ENCODE measurements at regions not wholly inside any gene's neighbourhood (a gene's known extent, or its start where the extent isn't known, plus 50 kb on each side); places are given as distances from the start of the nearest gene placed in this dataset.

DNA sequence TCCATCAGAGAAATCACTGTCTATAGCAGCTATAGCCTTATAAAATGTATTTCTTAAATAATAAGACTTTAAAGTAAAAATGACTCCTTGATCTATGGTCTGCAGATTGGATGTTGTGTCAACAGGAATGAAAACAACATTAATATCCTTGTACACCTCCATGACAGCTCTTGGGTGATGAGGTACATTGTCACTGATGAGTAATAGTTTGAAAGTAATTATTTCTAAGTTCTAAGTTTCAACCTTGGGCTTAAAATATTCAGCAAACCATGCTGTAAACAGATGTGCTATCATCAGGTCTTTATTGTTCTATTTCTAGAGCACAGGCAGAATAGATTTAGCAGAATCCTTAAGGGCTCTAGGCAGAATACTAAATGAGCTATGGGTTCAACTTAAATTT is 568.2 kb upstream of the BCHE start:
- no peaks in the 10 kb centered on the region for H3K4me1 ChIP-seq (ENCODE audit: insufficient read depth, low read length)
- no peak overlapping the region for H3K9ac ChIP-seq (ENCODE audit: low read depth, low read length)
- H3K9me3 ChIP-seq (ENCODE audit: control insufficient read depth, insufficient read depth, low read length), result no peaks in the 10 kb centered on the region
- H3K36me3 ChIP-seq (ENCODE audit: insufficient read depth, low read length), result no peaks in the 10 kb centered on the region

GRCh38 chr3:166390303-166390702 is 553.1 kb upstream of the BCHE start:
- no peaks in the 10 kb centered on the region for H3K9me3 ChIP-seq (ENCODE audit: control insufficient read depth, insufficient read depth, low read length)
- H3K4me1 ChIP-seq (ENCODE audit: insufficient read depth, low read length), result no peaks in the 10 kb centered on the region
- H3K36me3 ChIP-seq (ENCODE audit: insufficient read depth, low read length), result no peaks in the 10 kb centered on the region

GRCh38 chr3:166388321-166388720 is 551.1 kb upstream of the BCHE start:
- Histone ChIP-seq H3K9me3 (ENCODE audit: control insufficient read depth, insufficient read depth, low read length) (no peaks in the 10 kb centered on the region), H3K4me1 (ENCODE audit: insufficient read depth, low read length) (no peaks in the 10 kb centered on the region), H3K36me3 (ENCODE audit: insufficient read depth, low read length) (no peaks in the 10 kb centered on the region), H3K9ac (ENCODE audit: low read depth, low read length) (no peak overlapping the region)

More at GRCh38 chr3:166390303-166390702, 553.1 kb upstream of the BCHE start:
- no peak overlapping the region for H3K9ac ChIP-seq (ENCODE audit: low read depth, low read length)

GRCh38 chr3:166372571-166373106 is 535.4 kb upstream of the BCHE start:
- no peaks in the 10 kb centered on the region for H3K4me1 ChIP-seq (ENCODE audit: insufficient read depth, low read length)
- no peaks in the 10 kb centered on the region for H3K36me3 ChIP-seq (ENCODE audit: insufficient read depth, low read length)
- H3K9me3 ChIP-seq (ENCODE audit: control insufficient read depth, insufficient read depth, low read length), result no peaks in the 10 kb centered on the region
- H3K9ac ChIP-seq (ENCODE audit: low read depth, low read length), result no peak overlapping the region

DNA sequence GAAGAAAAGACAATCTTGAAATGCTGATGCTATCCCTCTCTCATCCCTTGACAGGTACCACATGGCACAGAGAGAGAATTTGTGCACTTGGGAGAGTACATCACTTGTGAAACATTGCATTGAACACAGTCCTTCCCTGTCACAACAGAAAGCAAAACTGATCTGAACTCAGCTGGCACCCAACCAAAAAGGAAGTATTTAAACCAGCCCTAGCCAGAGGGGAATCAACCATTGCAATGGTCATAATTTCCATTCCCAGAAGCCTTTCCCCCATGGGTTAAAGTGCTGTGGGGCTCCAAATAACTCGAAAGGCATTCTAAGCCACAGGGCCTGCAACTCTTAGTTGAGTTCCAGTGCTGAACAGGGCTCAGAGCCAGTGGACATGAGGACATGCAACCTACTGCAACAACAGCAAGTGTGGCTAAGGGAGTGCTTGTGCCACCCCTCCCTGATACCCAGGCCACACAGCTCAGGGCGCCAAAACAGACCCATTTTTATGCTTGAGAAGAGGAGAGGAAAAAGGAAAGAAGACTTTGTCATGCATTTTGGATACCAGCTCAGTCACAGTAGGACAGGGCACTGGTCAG is 530.8 kb upstream of the BCHE start:
- Histone ChIP-seq H3K36me3 (ENCODE audit: insufficient read depth, low read length) (no peaks in the 10 kb centered on the region), H3K9ac (ENCODE audit: low read depth, low read length) (no peak overlapping the region), H3K9me3 (ENCODE audit: control insufficient read depth, insufficient read depth, low read length) (no peaks in the 10 kb centered on the region), H3K4me1 (ENCODE audit: insufficient read depth, low read length) (no peaks in the 10 kb centered on the region)

- H3K36me3 ChIP-seq (ENCODE audit: insufficient read depth, low read length), result no peaks in the 10 kb centered on the region
- no peak overlapping the region for H3K9ac ChIP-seq (ENCODE audit: low read depth, low read length)
- H3K9me3 ChIP-seq (ENCODE audit: control insufficient read depth, insufficient read depth, low read length), result no peaks in the 10 kb centered on the region
- H3K4me1 ChIP-seq (ENCODE audit: insufficient read depth, low read length), result no peaks in the 10 kb centered on the region
These were observed 525.5 kb upstream of the BCHE start for GRCh38 chr3:166362698-166363097.

DNA sequence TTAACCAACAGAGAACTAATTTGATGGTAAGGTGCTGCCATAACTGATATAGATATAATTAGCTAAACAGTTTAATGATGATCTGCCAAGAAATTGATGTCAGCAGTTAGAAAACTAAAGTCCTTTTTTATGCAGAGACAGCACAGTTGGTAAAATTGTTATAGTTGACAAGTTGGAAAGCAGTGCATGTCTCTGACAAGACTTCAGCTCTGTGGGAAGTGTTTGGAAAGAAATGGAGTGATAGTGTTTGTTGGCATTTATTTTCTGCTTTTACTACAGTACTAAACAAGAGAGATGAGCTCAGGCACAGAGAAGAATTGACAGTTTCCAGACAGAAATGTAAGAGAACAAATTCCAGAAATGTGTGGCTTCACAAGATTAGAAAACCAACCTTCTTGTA is 523.5 kb upstream of the BCHE start:
- H3K9ac ChIP-seq (ENCODE audit: low read depth, low read length), result no peak overlapping the region
- no peaks in the 10 kb centered on the region for H3K36me3 ChIP-seq (ENCODE audit: insufficient read depth, low read length)
- H3K9me3 ChIP-seq (ENCODE audit: control insufficient read depth, insufficient read depth, low read length), result no peaks in the 10 kb centered on the region
- no peaks in the 10 kb centered on the region for H3K4me1 ChIP-seq (ENCODE audit: insufficient read depth, low read length)

GRCh38 chr3:166351461-166351860 is 514.2 kb upstream of the BCHE start:
- H3K9ac ChIP-seq (ENCODE audit: low read depth, low read length), result no peak overlapping the region
- H3K4me1 ChIP-seq (ENCODE audit: insufficient read depth, low read length), result no peaks in the 10 kb centered on the region
- H3K9me3 ChIP-seq (ENCODE audit: control insufficient read depth, insufficient read depth, low read length), result peaks cover 10% of the 10 kb centered on the region
- H3K36me3 ChIP-seq (ENCODE audit: insufficient read depth, low read length), result no peaks in the 10 kb centered on the region

GRCh38 chr3:166340604-166341266 is 503.5 kb upstream of the BCHE start:
- H3K4me1 ChIP-seq (ENCODE audit: insufficient read depth, low read length), result no peaks in the 10 kb centered on the region

DNA sequence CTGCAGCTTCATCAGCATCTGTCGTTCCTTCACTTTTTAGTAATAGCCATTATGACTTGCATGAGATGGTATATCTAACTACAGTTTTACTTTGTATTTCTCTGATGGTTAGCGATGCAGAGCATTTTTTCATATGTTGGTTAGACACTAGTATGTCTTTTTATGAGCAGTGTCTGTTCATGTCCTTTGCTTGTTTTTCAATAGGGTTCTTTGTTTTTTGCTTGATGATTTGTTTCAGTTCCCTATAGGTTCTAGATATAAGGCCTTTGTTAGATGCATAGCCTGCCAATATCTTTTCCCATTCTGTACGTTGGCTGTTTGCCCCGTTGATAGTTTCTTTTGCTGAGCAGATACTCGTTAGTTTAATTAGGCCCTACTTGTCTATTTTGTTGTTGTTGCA is 487.2 kb upstream of the BCHE start:
- Histone ChIP-seq H3K4me1 (ENCODE audit: insufficient read depth, low read length) (no peaks in the 10 kb centered on the region), H3K36me3 (ENCODE audit: insufficient read depth, low read length) (no peaks in the 10 kb centered on the region), H3K9me3 (ENCODE audit: control insufficient read depth, insufficient read depth, low read length) (no peaks in the 10 kb centered on the region), H3K9ac (ENCODE audit: low read depth, low read length) (no peak overlapping the region)

More at GRCh38 chr3:166340604-166341266, 503.5 kb upstream of the BCHE start:
- Histone ChIP-seq H3K9me3 (ENCODE audit: control insufficient read depth, insufficient read depth, low read length) (no peaks in the 10 kb centered on the region), H3K36me3 (ENCODE audit: insufficient read depth, low read length) (no peaks in the 10 kb centered on the region), H3K9ac (ENCODE audit: low read depth, low read length) (no peak overlapping the region)

- no peaks in the 10 kb centered on the region for H3K36me3 ChIP-seq (ENCODE audit: insufficient read depth, low read length)
- no peaks in the 10 kb centered on the region for H3K9me3 ChIP-seq (ENCODE audit: control insufficient read depth, insufficient read depth, low read length)
- no peak overlapping the region for H3K9ac ChIP-seq (ENCODE audit: low read depth, low read length)
- no peaks in the 10 kb centered on the region for H3K4me1 ChIP-seq (ENCODE audit: insufficient read depth, low read length)
These were observed 485.2 kb upstream of the BCHE start for GRCh38 chr3:166322391-166322790.

- Histone ChIP-seq H3K9me3 (ENCODE audit: control insufficient read depth, insufficient read depth, low read length) (no peaks in the 10 kb centered on the region), H3K36me3 (ENCODE audit: insufficient read depth, low read length) (no peaks in the 10 kb centered on the region), H3K4me1 (ENCODE audit: insufficient read depth, low read length) (0 out of 2 replicates have a peak, but pooled peaks cover 5% of the 10 kb centered on the region), H3K9ac (ENCODE audit: low read depth, low read length) (no peak overlapping the region)
These were observed 470.6 kb upstream of the BCHE start for GRCh38 chr3:166307756-166308350.

DNA sequence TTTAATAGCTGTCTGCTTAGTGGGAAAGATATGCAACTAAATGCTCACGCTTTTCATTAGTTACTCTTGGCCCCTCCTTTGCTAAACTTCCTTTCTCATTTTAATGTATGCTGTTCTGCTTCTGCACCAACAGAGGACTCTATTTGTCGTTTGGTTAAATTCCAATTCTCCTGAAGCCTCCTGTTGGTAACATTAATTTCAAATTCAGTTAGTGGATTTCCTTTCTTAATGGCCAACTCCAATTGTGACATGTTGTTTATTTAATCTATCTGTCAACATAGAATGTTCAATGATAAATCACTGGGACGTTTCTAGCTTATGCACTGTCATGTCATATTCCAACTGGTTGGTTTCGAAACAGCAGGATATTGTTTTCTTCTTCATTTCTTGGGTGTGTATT is 467.4 kb upstream of the BCHE start:
- 0 out of 2 replicates have a peak, but pooled peaks cover 5% of the 10 kb centered on the region for H3K4me1 ChIP-seq (ENCODE audit: insufficient read depth, low read length)
- no peak overlapping the region for H3K9ac ChIP-seq (ENCODE audit: low read depth, low read length)
- no peaks in the 10 kb centered on the region for H3K9me3 ChIP-seq (ENCODE audit: control insufficient read depth, insufficient read depth, low read length)
- no peaks in the 10 kb centered on the region for H3K36me3 ChIP-seq (ENCODE audit: insufficient read depth, low read length)

- no peak overlapping the region for H3K9ac ChIP-seq (ENCODE audit: low read depth, low read length)
- H3K9me3 ChIP-seq (ENCODE audit: control insufficient read depth, insufficient read depth, low read length), result no peaks in the 10 kb centered on the region
- H3K4me1 ChIP-seq (ENCODE audit: insufficient read depth, low read length), result 0 out of 2 replicates have a peak, but pooled peaks cover 5% of the 10 kb centered on the region
- H3K36me3 ChIP-seq (ENCODE audit: insufficient read depth, low read length), result no peaks in the 10 kb centered on the region
These were observed 466.5 kb upstream of the BCHE start for GRCh38 chr3:166303681-166304080.

GRCh38 chr3:166302331-166302730 is 465.1 kb upstream of the BCHE start:
- no peaks in the 10 kb centered on the region for H3K36me3 ChIP-seq (ENCODE audit: insufficient read depth, low read length)

More at GRCh38 chr3:166302331-166302730, 465.1 kb upstream of the BCHE start:
- 0 out of 2 replicates have a peak, but pooled peaks cover 5% of the 10 kb centered on the region for H3K4me1 ChIP-seq (ENCODE audit: insufficient read depth, low read length)
- no peak overlapping the region for H3K9ac ChIP-seq (ENCODE audit: low read depth, low read length)
- H3K9me3 ChIP-seq (ENCODE audit: control insufficient read depth, insufficient read depth, low read length), result no peaks in the 10 kb centered on the region

Data from ES-I3 (cell line).